GM12891 (cell line): ENCODE measurements at regions not wholly inside any gene's neighbourhood (a gene's known extent, or its start where the extent isn't known, plus 50 kb on each side); places are given as distances from the start of the nearest gene placed in this dataset.

Source experiments
- DNase-seq: peaks from one replicate; pipeline ENCODE4 v3.0.0; 2011; ENCODE audit warnings: low spot score; ENCODE audit not compliant: insufficient read length
- FAIRE-seq: peaks from 2 replicates; lab custom pipeline; 2011; peaks lifted over from hg19 to GRCh38; lab: Jason Lieb, UNC
- PAX5 ChIP-seq: IDR thresholded peaks from 2 replicates; pipeline ENCODE4 v1.6.1; 2011; ENCODE audit warnings: low read length, moderate library complexity, mild to moderate bottlenecking; ENCODE audit not compliant: insufficient read depth, severe bottlenecking
- POLR2A ChIP-seq: IDR thresholded peaks from 2 replicates; pipeline ENCODE4 v1.6.1; 2011; ENCODE audit warnings: low read depth, low read length, control low read depth
- POLR2AphosphoS5 ChIP-seq: IDR thresholded peaks from 2 replicates; pipeline ENCODE4 v1.6.1; 2011; ENCODE audit warnings: low read depth, low read length, control low read depth
- POU2F2 ChIP-seq: IDR thresholded peaks from 2 replicates; pipeline ENCODE4 v1.6.1; 2011; ENCODE audit warnings: low read depth, mild to moderate bottlenecking, control low read depth, low read length, moderate library complexity
- SPI1 ChIP-seq: IDR thresholded peaks from 2 replicates; pipeline ENCODE4 v1.6.1; 2011; ENCODE audit warnings: low read depth, low read length, control low read depth
- TAF1 ChIP-seq: IDR thresholded peaks from 2 replicates; pipeline ENCODE4 v1.6.1; 2011; ENCODE audit warnings: low read depth, low read length, control low read depth

GRCh38 chr3:102054543-102055080 lies 205.3 kb downstream of the NFKBIZ start:
- no peak for DNase-seq
- TF ChIP-seq PAX5 = no peak
- TF ChIP-seq POLR2AphosphoS5 = no peak
- TF ChIP-seq POLR2A = no peak
- no peak for TF ChIP-seq POU2F2
- TF ChIP-seq SPI1 = no peak
- TF ChIP-seq TAF1 = no peak
- no peak for FAIRE-seq

GRCh38 chr3:102057781-102058421 lies 208.6 kb downstream of the NFKBIZ start:
- FAIRE-seq (peak; percentile 90), DNase-seq (peak; percentile 17)
- TF ChIP-seq SPI1 (0 out of 2 replicates have a peak, but pooled peaks have one; percentile 27), POLR2AphosphoS5 (no peak)

- TF ChIP-seq TAF1 (no peak), SPI1 (0 out of 2 replicates have a peak, but pooled peaks have one; percentile 6), POLR2A (no peak), POU2F2 (0 out of 2 replicates have a peak, but pooled peaks have one; percentile 27)
- peak; percentile 18 for DNase-seq
- peak; percentile 95 for FAIRE-seq
These were observed 210.0 kb downstream of the NFKBIZ start for GRCh38 chr3:102059145-102059943.

GRCh38 chr3:102060814-102061213 lies 211.5 kb downstream of the NFKBIZ start:
- no peak for DNase-seq
- TF ChIP-seq POLR2AphosphoS5 (no peak), PAX5 (no peak), POLR2A (no peak), TAF1 (no peak), POU2F2 (no peak), SPI1 (no peak)
- FAIRE-seq = peak; percentile 47

GRCh38 chr3:102063572-102063971 lies 214.3 kb downstream of the NFKBIZ start:
- TF ChIP-seq PAX5 = no peak
- no peak for TF ChIP-seq POLR2A
- TF ChIP-seq POU2F2 = no peak
- TF ChIP-seq SPI1 = no peak
- TF ChIP-seq TAF1 = no peak
- TF ChIP-seq POLR2AphosphoS5 = no peak
- no peak for FAIRE-seq
- no peak for DNase-seq

- no peak for DNase-seq
- FAIRE-seq = no peak
- TF ChIP-seq POLR2A = no peak
- TF ChIP-seq POU2F2 = no peak
- TF ChIP-seq SPI1 = no peak
- no peak for TF ChIP-seq POLR2AphosphoS5
- no peak for TF ChIP-seq TAF1
- no peak for TF ChIP-seq PAX5
These were observed 217.2 kb downstream of the NFKBIZ start for GRCh38 chr3:102066470-102066869.

GRCh38 chr3:102068327-102068726 lies 219.0 kb downstream of the NFKBIZ start:
- DNase-seq = no peak

GRCh38 chr3:102068736-102069135 lies 219.4 kb downstream of the NFKBIZ start:
- FAIRE-seq (no peak), DNase-seq (no peak)
- TF ChIP-seq TAF1 = no peak
- TF ChIP-seq PAX5 = no peak
- no peak for TF ChIP-seq POU2F2
- no peak for TF ChIP-seq SPI1
- no peak for TF ChIP-seq POLR2AphosphoS5
- no peak for TF ChIP-seq POLR2A

More at GRCh38 chr3:102068327-102068726, 219.0 kb downstream of the NFKBIZ start:
- TF ChIP-seq SPI1 (no peak), POLR2AphosphoS5 (no peak), POU2F2 (no peak), TAF1 (no peak), PAX5 (no peak), POLR2A (no peak)
- no peak for FAIRE-seq

GRCh38 chr3:102069211-102069662 lies 219.9 kb downstream of the NFKBIZ start:
- DNase-seq = no peak
- peak; percentile 23 for FAIRE-seq

More at GRCh38 chr3:102069211-102069662, 219.9 kb downstream of the NFKBIZ start:
- TF ChIP-seq SPI1 (no peak), POLR2AphosphoS5 (no peak), PAX5 (no peak), TAF1 (no peak), POU2F2 (no peak), POLR2A (no peak)
